ENCODE measurements at regions not wholly inside any gene's neighbourhood (a gene's known extent, or its start where the extent isn't known, plus 50 kb on each side); places are given as distances from the start of the nearest gene placed in this dataset.

DNA sequence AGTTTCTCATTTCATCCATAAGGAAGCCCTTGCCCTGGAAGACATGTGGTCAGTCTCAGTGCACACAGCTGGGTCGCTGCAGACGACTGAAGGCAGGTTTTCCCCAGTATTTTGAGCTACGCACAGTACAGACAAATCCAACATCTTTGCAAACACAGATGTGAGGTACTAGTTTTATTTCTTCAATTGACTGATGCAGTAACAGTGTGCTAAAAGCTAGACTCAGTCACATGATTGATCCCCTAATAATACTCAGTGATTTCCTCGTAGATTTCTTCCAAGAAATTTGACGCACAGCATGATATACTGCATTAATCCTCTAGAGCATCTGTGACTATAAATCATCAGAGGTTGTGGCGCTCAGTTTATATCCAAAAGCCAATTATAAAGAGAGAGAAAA lies 346.1 kb downstream of the DIRAS2 start:
- TF ChIP-seq SIN3A (IDR thresholded peaks at IDR 0.05; ENCODE audit: low read depth) (no peak), YY1 (IDR thresholded peaks at IDR 0.05; ENCODE audit: extremely low read depth, insufficient replicate concordance, low read depth, low read length) (no peak), POLR2AphosphoS5 (IDR thresholded peaks at IDR 0.05; ENCODE audit: low read depth, low read length) (no peak), EZH2 (IDR thresholded peaks at IDR 0.05) (no peak), EZH2phosphoT487 (IDR thresholded peaks at IDR 0.05; ENCODE audit: borderline replicate concordance) (no peak)
- TF ChIP-seq, protein P1, sequence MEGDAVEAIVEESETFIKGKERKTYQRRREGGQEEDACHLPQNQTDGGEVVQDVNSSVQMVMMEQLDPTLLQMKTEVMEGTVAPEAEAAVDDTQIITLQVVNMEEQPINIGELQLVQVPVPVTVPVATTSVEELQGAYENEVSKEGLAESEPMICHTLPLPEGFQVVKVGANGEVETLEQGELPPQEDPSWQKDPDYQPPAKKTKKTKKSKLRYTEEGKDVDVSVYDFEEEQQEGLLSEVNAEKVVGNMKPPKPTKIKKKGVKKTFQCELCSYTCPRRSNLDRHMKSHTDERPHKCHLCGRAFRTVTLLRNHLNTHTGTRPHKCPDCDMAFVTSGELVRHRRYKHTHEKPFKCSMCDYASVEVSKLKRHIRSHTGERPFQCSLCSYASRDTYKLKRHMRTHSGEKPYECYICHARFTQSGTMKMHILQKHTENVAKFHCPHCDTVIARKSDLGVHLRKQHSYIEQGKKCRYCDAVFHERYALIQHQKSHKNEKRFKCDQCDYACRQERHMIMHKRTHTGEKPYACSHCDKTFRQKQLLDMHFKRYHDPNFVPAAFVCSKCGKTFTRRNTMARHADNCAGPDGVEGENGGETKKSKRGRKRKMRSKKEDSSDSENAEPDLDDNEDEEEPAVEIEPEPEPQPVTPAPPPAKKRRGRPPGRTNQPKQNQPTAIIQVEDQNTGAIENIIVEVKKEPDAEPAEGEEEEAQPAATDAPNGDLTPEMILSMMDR (IDR thresholded peaks at IDR 0.05 in 2 of 3, conservative IDR thresholded peaks at IDR 0.05 in 1 of 3; ENCODE audit: borderline replicate concordance in 1 of 3, insufficient read depth in 1 of 3, low read depth in 2 of 3, low read length in 2 of 3): no peak
- TF ChIP-seq, protein P2, sequence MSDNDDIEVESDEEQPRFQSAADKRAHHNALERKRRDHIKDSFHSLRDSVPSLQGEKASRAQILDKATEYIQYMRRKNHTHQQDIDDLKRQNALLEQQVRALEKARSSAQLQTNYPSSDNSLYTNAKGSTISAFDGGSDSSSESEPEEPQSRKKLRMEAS (IDR thresholded peaks at IDR 0.05): no peak
- TF ChIP-seq, protein P3, sequence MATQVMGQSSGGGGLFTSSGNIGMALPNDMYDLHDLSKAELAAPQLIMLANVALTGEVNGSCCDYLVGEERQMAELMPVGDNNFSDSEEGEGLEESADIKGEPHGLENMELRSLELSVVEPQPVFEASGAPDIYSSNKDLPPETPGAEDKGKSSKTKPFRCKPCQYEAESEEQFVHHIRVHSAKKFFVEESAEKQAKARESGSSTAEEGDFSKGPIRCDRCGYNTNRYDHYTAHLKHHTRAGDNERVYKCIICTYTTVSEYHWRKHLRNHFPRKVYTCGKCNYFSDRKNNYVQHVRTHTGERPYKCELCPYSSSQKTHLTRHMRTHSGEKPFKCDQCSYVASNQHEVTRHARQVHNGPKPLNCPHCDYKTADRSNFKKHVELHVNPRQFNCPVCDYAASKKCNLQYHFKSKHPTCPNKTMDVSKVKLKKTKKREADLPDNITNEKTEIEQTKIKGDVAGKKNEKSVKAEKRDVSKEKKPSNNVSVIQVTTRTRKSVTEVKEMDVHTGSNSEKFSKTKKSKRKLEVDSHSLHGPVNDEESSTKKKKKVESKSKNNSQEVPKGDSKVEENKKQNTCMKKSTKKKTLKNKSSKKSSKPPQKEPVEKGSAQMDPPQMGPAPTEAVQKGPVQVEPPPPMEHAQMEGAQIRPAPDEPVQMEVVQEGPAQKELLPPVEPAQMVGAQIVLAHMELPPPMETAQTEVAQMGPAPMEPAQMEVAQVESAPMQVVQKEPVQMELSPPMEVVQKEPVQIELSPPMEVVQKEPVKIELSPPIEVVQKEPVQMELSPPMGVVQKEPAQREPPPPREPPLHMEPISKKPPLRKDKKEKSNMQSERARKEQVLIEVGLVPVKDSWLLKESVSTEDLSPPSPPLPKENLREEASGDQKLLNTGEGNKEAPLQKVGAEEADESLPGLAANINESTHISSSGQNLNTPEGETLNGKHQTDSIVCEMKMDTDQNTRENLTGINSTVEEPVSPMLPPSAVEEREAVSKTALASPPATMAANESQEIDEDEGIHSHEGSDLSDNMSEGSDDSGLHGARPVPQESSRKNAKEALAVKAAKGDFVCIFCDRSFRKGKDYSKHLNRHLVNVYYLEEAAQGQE (IDR thresholded peaks at IDR 0.05; ENCODE audit: low read depth): no peak
